Dedifferentiated amniotic fluid mesenchymal stem cell (primary cell): ENCODE measurements at regions not wholly inside any gene's neighbourhood (a gene's known extent, or its start where the extent isn't known, plus 50 kb on each side); places are given as distances from the start of the nearest gene placed in this dataset.
"Not testable (repeated sequence)": the region's sequence is repeated elsewhere in the genome, so short reads cannot be mapped to it uniquely, and the experiment has no call there.

Experiments used
- DNase-seq: peaks from one replicate; pipeline ENCODE4 v3.0.0-alpha.2; 2016; ENCODE audit errors: extremely low spot score

DNA sequence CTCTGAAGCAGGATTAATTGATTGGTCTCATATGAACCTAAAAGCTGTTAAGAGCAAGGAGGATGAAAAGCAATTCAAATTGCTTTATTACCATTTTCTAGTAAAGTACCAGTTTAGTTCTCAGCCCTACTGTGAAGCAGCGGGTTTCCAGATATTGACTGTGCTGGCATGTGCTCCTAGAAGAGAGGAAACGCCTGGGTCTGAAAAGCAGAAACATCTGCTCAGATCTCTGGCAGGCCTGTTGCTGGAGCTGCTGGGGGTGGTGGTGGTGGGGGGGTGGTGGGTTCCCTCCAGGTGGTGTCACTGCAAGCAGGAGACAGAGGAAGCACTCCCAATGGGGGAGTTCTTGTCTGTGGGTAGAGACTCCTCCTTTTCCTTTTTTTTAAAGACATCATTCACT lies 105.5 kb upstream of the ZNF462 start:
- DNase-seq, result no peak

DNA sequence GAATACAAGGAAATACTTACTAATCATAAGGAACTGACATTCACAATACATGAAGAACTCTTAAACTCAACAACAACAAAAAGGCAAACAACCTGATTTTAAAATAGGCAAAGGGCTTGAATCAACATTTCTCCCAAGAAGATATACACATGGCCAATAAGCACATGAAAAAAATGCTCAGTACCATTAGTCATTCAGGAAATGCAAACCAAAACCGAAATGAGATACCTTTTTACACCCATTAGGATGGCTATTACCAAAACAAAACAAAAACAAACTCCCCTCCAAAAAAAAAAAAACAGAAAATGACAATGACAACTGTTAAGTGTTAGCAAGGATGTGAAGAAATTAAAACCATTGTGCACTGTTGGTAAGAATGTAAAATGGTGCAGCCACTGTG lies 104.1 kb upstream of the ZNF462 start:
- no peak for DNase-seq

GRCh38 chr9:106761493-106761892 lies 101.5 kb upstream of the ZNF462 start:
- no peak for DNase-seq

DNA sequence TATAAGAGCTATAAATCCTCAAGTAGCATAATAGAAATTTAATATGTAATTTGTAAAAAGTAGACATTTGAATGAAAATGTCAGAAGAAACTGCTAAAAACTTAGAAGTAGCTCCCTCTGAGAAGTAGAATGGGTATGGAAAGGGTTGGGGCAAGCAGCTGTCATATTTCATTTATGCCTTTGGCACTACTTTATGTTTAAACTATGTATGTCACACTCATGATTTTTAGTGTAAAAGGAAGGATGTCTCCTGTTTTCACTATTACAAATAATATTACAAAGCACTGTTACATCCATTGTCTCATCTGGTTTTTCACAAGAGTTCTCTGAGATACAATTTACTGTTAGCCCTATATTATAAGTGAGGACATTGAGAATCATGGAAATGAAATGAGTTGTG lies 96.3 kb upstream of the ZNF462 start:
- no peak for DNase-seq

- DNase-seq, result no peak
Measured at GRCh38 chr9:106769331-106769730, 93.6 kb upstream of the ZNF462 start.

DNA sequence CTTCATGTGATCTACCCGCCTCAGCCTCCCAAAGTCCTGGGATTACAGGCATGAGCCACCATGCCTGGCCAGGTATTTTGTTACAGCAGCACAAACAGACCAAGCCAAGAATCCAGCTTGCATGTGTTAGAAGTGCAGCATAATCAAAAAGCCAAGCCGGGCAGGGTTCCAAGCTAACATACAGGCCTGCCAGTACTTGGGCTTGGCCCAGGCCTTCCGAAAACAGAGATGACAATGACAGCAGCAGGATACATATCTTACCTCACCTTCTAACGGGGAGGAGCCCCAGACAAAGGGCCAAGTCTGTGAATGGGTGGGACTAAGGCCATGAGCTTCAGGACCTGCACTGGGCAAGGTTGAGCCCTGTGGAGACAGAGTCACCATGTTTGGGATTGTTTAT lies 91.4 kb upstream of the ZNF462 start:
- DNase-seq, result no peak

DNA sequence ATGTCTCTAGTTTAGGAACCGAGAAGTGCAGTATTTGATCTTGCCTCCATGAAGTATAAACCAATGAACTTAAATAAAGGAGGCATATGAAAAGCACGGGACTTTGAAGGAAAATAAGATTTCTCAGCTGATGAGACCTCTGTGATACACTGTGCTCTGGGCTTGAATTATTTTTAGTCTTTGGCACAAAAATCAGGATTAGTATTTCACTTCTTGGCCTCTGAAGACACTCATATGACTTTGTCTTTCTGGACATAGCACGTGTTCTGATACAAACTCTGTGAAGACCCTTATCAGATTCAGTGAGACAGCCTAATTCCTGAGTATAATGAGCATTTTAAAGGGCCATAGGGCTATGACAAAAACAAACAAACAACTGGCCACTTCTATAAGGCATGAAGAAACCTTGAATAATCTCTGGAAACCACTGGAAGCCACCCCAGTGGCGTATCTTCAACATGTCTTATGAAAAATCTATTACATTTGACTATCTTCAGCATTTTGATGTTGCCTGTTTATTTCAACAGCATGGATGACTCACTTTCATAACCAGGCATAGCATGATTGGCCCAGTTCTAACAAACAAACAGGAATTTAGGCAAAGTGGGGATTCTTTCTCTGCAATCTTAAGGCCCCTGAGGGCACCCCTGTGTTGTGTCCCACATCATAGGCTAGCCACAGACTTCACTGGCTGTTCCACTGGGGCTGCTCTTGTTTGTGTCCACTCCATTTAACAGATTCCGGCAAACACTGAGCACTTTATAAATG lies 90.3 kb upstream of the ZNF462 start:
- DNase-seq, result peak; percentile 78

- no peak for DNase-seq
Measured at GRCh38 chr9:106773750-106774149, 89.2 kb upstream of the ZNF462 start.

GRCh38 chr9:106775960-106776359 lies 87.0 kb upstream of the ZNF462 start:
- DNase-seq, result no peak

- DNase-seq, result no peak
Measured at GRCh38 chr9:106779796-106780195, 83.2 kb upstream of the ZNF462 start.

GRCh38 chr9:106783121-106783520 lies 79.8 kb upstream of the ZNF462 start:
- DNase-seq, result no peak

- DNase-seq, result peak; percentile 37
Measured at GRCh38 chr9:106784076-106784475, 78.9 kb upstream of the ZNF462 start.

DNA sequence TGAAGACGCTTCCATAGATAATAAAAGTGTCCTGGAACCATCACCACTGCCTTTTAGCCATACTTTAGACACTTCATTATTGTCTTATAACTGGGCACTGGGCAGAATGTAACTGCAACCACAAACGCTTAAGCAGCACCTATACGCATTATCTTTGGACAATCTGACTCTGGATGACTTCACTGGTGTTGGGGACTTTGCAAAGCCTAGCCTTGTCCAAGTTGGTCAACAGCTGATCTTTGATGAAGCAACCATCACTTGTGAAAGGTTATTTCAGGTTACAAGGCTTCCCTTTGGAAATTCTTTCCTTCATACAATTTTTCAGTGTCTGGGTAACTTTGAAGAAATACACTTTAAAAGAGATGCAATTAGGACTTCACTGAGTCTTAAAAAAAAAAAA lies 77.8 kb upstream of the ZNF462 start:
- no peak for DNase-seq

GRCh38 chr9:106788021-106788420 lies 74.9 kb upstream of the ZNF462 start:
- not testable (repeated sequence) for DNase-seq

DNA sequence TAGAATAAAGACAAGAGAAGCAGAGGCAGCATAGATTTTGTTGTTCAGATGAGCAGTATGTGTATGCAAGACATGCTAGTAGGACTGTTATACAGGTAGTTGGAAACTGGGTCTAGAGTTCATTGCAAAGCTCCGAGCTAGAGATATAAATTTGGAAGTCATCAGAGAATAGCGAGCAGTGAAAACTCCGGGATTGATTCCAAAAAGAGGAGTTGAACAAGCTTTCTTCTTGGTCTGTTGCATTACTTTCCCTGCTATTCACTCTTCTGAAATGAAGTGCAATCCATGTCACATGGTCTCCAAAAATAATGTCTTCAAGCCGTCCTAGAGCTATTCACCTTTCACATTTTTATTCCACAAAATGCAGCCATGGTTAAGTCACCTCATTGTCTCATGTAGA lies 67.9 kb upstream of the ZNF462 start:
- DNase-seq, result no peak

DNA sequence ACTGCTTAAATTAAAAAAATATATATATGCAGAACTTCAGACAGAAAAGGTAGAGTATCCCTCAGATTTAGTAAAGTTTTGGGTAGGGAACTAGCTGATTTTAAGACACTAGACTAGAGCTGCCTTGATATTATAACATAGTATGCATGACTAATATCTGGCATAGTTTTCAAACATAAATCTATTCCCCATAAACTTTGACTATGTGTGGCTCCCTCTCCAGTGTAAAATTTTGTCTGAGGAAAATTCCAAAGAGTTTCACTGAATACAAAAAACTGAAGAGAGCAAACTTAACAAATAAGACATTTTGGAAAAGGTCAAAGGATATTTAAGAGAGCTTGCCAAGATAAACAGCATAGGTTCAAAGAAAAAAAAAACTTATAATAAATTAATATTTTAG lies 66.2 kb upstream of the ZNF462 start:
- no peak for DNase-seq

DNA sequence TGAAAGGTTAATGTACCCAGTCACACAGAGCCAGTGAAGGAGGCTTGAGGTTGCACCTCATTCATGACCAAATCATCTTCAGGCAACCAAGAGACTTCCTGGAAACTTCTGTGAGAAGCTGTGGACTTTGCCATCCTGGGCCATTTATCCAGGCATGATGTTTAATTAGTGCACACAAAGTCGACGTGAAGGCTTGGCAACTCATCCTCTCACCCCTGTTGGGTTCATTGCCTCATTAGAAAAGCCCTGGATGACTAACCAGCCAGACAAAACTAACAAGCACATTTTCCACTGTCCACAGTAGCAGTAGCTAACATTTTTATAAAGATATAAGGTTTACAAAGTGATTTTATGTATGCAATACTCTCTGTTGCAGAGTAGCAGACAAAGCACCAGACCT lies 65.7 kb upstream of the ZNF462 start:
- no peak for DNase-seq

GRCh38 chr9:106798016-106798799 lies 64.8 kb upstream of the ZNF462 start:
- no peak for DNase-seq

DNA sequence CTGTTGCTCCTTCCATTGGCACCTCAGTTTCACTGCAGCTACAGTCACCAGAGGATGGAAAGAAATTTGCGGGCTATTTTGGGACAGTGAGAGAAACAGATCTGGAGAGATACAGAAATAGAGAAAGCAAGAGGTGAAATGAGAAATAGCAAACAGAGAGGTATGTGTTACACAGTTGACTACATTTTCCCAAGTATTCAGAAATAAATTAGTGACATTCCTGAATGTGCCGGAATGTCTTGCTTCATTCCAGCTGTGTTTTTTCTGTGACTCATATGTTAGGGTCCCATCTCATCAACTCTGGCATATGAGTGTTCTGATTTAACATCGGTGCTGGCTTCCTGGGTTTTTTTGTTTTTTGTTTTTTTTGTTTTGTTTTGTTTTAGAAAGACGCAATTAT lies 63.8 kb upstream of the ZNF462 start:
- peak; percentile 69 for DNase-seq

- no peak for DNase-seq
Measured at GRCh38 chr9:106800701-106801270, 62.2 kb upstream of the ZNF462 start.

GRCh38 chr9:106801816-106802215 lies 61.1 kb upstream of the ZNF462 start:
- DNase-seq, result no peak
